Esophagus muscularis mucosa (tissue), 4 donors: ENCODE measurements at regions not wholly inside any gene's neighbourhood (a gene's known extent, or its start where the extent isn't known, plus 50 kb on each side); places are given as distances from the start of the nearest gene placed in this dataset.
"Not testable (repeated sequence)": the region's sequence is repeated elsewhere in the genome, so short reads cannot be mapped to it uniquely, and the experiment has no call there.

Source experiments
- DNase-seq: peaks from one replicate; pipeline ENCODE4 v3.0.0-alpha.2; 2017; ENCODE audit errors: extremely low spot score
- H3K27ac ChIP-seq, 4 donors: fragments of 200-600 bp; sonication (generic); replicated peaks in 1 of 4; 1 replicate in 3 of 4; 2 replicates in 1 of 4; pipeline ENCODE4 v1.5.1; 2016 to 2019; ENCODE audit warnings: mild to moderate bottlenecking in 1 of 4
- H3K27me3 ChIP-seq, 4 donors: fragments of 200-600 bp; sonication (generic); one replicate each; pipeline versions ENCODE4 v1.5.1 to v1.6.0; 2016 to 2019
- H3K36me3 ChIP-seq, 4 donors: fragments of 200-600 bp; sonication (generic); one replicate each; pipeline ENCODE4 v1.5.1; 2016 to 2019
- H3K4me1 ChIP-seq, 4 donors: fragments of 200-600 bp; sonication (generic); one replicate each; pipeline ENCODE4 v1.5.1; 2016 to 2019
- H3K4me3 ChIP-seq, 4 donors: fragments of 200-600 bp; sonication (generic); 1 replicate in 2 of 4; 2 replicates in 2 of 4; pipeline ENCODE4 v1.5.1; 2016 to 2019; ENCODE audit warnings: mild to moderate bottlenecking in 4 of 4, moderate library complexity in 1 of 4
- H3K9me3 ChIP-seq, 4 donors: fragments of 200-600 bp; sonication (generic); 1 replicate in 3 of 4; 2 replicates in 1 of 4; pipeline ENCODE4 v1.5.1; 2016 to 2019
- EP300 ChIP-seq: sonication (generic); formaldehyde crosslinking; IDR thresholded peaks from one replicate; pipeline ENCODE4 v1.6.1; 2017; ENCODE audit warnings: antibody characterized with exemption
- POLR2A ChIP-seq: fragments of 450-650 bp; IDR thresholded peaks from one replicate; pipeline ENCODE4 v1.6.1; 2017; ENCODE audit warnings: antibody characterized with exemption, moderate library complexity, mild to moderate bottlenecking, low read depth
- POLR2AphosphoS5 ChIP-seq, 2 donors: sonication (generic); formaldehyde crosslinking; IDR thresholded peaks; one replicate each; pipeline ENCODE4 v1.6.1; 2017; ENCODE audit warnings: antibody characterized with exemption in 2 of 2
- WGBS: methylation state at CpG from one replicate; pipeline ENCODE4 v1.1.5; 2018; 5-methylcytosine and 5-hydroxymethylcytosine counted together
- intact Hi-C: fragments of 100-400 bp; cut with DNase I; formaldehyde crosslinking; loops from one replicate; pipeline ENCODE4 v1.15.1; 2023
- TF ChIP-seq, protein P1 (sequence below), 3 experiments: fragments of 200-600 bp in 2 of 3; fragments of 450-650 bp in 1 of 3; sonication (generic) in 2 of 3; IDR thresholded peaks; one replicate each; pipeline ENCODE4 v1.5.1; 2017 to 2019; ENCODE audit warnings: antibody characterized with exemption in 3 of 3, mild to moderate bottlenecking in 2 of 3, moderate library complexity in 1 of 3

DNA sequence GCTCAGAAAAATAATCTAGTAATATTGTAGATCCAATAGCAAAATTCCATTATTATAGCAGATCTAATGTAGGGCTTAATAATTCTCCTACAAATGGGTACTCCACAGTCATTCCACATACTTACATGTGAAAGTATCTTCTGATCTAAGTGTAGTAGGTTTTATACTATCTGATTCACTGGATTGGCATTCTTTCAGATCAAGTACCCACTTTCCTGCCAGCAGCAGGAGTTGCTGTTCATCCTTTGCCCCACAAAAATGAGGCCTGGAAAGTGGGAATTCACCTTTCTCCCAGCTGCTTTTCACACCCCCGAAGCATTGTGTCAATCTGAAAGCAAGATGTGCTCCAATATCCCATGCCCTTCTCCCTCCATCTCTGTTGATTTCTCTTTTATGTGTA, 77.1 kb upstream of the RXFP1 start:
- no peak for DNase-seq
- H3K27me3 ChIP-seq = no peaks in the 10 kb centered on the region
- no peak overlapping the region for H3K27ac ChIP-seq
- WGBS = 64% methylated on average over 1 of the region's 1 CpG
- H3K4me1 ChIP-seq = no peaks in the 10 kb centered on the region
- TF ChIP-seq POLR2A = no peak
- no peak for TF ChIP-seq EP300
- TF ChIP-seq POLR2AphosphoS5 (IDR thresholded peaks at IDR 0.05) = no peak
- TF ChIP-seq, protein P1, sequence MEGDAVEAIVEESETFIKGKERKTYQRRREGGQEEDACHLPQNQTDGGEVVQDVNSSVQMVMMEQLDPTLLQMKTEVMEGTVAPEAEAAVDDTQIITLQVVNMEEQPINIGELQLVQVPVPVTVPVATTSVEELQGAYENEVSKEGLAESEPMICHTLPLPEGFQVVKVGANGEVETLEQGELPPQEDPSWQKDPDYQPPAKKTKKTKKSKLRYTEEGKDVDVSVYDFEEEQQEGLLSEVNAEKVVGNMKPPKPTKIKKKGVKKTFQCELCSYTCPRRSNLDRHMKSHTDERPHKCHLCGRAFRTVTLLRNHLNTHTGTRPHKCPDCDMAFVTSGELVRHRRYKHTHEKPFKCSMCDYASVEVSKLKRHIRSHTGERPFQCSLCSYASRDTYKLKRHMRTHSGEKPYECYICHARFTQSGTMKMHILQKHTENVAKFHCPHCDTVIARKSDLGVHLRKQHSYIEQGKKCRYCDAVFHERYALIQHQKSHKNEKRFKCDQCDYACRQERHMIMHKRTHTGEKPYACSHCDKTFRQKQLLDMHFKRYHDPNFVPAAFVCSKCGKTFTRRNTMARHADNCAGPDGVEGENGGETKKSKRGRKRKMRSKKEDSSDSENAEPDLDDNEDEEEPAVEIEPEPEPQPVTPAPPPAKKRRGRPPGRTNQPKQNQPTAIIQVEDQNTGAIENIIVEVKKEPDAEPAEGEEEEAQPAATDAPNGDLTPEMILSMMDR (IDR thresholded peaks at IDR 0.05) = no peak
- H3K9me3 ChIP-seq = no peaks in the 10 kb centered on the region
- no peak overlapping the region for H3K4me3 ChIP-seq
- no peaks in the 10 kb centered on the region for H3K36me3 ChIP-seq
- intact Hi-C loops = no loop called here

DNA sequence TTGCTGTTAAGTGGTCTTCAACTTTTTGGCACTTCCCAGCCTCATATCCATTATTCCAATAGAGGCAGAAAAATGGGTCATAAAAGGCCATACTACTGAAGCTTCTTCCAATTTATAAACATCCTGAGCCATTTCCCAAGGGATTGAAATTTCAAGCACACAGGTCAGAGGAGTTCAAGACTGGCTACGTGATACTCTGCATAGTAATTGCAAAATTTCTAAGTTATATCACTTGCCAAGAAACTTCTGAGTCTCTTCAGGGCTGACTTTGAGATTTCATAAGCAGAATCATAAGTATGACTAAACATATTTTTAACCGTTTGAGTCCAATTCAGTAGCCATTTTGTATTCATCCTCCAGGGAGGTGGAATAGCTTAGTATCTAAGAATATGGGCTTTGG, 75.6 kb upstream of the RXFP1 start:
- DNase-seq = no peak
- H3K27ac ChIP-seq = no peak overlapping the region
- no peak for TF ChIP-seq EP300
- TF ChIP-seq, protein P1 (IDR thresholded peaks at IDR 0.05) = no peak
- no peak for TF ChIP-seq POLR2AphosphoS5 (IDR thresholded peaks at IDR 0.05)
- no peak for TF ChIP-seq POLR2A
- H3K4me3 ChIP-seq = no peak overlapping the region
- 66% methylated on average over 2 of the region's 2 CpGs for WGBS
- intact Hi-C loops = no loop called here
- H3K9me3 ChIP-seq = no peaks in the 10 kb centered on the region
- H3K27me3 ChIP-seq = no peaks in the 10 kb centered on the region
- no peaks in the 10 kb centered on the region for H3K36me3 ChIP-seq
- no peaks in the 10 kb centered on the region for H3K4me1 ChIP-seq

DNA sequence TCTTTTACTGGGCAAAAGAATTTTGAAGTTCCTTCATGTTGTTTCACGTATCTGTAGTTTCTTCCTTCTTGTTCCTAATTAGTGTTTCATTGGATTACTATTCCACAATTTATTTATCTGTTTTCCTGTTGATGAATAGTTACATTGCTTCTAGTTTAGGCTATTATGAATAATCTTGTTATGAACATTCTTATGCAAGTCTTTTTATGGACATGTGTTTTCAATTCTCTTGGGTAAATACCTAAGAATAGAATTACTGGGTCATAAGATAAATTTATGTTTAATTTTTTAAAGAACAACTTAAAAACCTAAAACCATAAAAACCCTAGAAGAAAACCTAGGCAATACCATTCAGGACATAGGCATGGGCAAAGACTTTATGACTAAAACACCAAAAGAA, 70.9 kb upstream of the RXFP1 start:
- Histone ChIP-seq H3K27ac (no peak overlapping the region), H3K9me3 (no peaks in the 10 kb centered on the region), H3K4me3 (no peak overlapping the region), H3K4me1 (no peaks in the 10 kb centered on the region), H3K27me3 (no peaks in the 10 kb centered on the region), H3K36me3 (no peaks in the 10 kb centered on the region)
- intact Hi-C loops = no loop called here
- TF ChIP-seq POLR2AphosphoS5 (IDR thresholded peaks at IDR 0.05) (no peak), EP300 (no peak), POLR2A (no peak)
- TF ChIP-seq, protein P1 (IDR thresholded peaks at IDR 0.05) = no peak
- 49% methylated on average over 1 of the region's 1 CpG for WGBS
- DNase-seq = no peak

DNA sequence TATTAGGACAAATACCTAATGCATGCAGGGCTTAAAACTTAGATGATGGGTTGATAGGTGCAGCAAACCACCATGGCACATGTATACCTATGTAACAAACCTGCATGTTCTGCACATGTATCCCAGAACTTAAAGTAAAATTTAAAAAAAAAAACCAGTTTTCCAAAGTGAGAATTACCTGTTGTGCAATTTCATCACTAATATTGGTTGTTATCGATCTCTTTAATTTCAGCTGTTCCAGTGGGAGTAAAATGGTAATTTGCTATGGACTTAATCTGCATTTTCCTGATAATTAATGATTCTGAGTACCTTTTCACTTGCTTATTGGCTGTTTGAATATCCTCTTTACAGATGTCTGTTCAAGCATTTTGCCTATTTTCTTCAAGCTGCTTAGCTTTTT, 69.6 kb upstream of the RXFP1 start:
- H3K4me3 ChIP-seq, intact Hi-C loops, H3K9me3 ChIP-seq, H3K27me3 ChIP-seq, H3K36me3 ChIP-seq, DNase-seq, H3K27ac ChIP-seq, H3K4me1 ChIP-seq: not testable (repeated sequence)
- WGBS = 93% methylated on average over 1 of the region's 1 CpG

DNA sequence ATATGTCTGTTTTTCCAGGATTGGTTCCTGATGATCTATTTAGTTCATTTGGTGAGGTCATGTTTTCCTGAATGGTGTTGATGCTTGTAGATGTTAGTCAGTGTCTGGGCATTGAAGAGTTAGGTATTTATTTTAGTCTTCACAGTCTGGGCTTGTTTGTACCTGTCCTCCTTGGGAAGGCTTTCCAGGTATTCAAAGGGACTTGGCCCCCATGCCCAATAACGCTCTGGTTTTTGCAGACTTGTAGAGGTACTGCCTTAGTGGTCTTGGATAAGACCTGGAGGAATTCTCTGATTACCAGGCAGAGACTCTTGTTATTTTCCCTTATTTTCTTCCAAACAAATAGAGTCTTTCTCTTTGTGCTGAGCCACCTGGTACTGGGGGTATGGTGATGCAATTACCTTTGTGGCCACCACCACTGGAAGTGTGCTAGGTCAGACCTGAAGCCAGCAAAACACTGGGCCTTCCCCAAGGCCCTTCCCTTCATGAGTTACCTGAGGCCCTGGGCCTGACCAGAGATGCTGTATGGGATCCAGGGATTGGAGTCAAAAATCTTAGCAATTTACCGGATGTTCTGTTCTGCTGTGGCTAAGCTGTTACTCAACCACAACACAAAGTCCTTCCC, 63.3 kb upstream of the RXFP1 start:
- Histone ChIP-seq H3K4me3 (no peak overlapping the region), H3K27ac (no peak overlapping the region), H3K36me3 (no peaks in the 10 kb centered on the region), H3K4me1 (no peaks in the 10 kb centered on the region), H3K9me3 (no peaks in the 10 kb centered on the region), H3K27me3 (no peaks in the 10 kb centered on the region)
- DNase-seq = no peak
- no peak for TF ChIP-seq EP300
- TF ChIP-seq POLR2A = no peak
- 100% methylated on average over 2 of the region's 2 CpGs for WGBS
- intact Hi-C loops = no loop called here

DNA sequence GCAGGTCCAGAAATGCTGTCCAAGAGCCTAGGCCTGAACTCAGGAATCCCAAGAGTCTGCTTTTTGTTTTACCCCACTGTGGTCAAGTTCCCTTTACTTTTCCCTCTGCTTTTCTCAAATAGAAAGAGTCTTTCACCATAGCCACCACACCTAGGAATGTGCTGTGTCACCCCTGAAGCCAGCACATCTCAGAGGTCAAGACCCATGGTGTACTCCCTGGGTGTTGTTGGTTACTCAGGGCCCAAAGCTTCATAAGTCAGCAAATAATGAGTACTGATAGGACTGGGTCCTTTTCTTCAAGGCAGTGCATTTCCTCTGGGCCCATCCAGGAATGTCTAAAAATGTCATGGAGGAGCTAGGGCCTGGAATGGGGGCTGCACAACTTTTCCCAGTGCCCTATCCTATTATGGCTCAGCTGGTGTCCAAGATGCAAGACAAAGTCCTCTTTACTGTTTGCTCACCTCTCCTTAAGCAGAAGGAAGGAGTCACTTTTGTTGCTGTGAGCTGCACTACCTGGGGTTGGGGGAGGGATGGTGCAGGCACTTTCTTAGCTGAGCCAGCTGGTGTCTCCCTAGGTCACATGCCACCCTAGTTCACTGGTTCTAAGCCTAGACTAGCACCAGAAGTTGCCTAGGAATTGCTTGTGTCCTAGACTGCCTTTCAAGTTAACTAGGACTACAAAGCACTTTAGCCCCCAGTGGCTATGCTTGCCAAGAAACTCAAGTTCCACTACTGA, 62.4 kb upstream of the RXFP1 start:
- H3K36me3 ChIP-seq = no peaks in the 10 kb centered on the region
- no peaks in the 10 kb centered on the region for H3K4me1 ChIP-seq
- no peak for TF ChIP-seq POLR2A
- TF ChIP-seq, protein P1 (IDR thresholded peaks at IDR 0.05) = no peak
- TF ChIP-seq POLR2AphosphoS5 (IDR thresholded peaks at IDR 0.05) = no peak
- TF ChIP-seq EP300 = no peak
- intact Hi-C loops = no loop called here
- no peaks in the 10 kb centered on the region for H3K9me3 ChIP-seq
- DNase-seq = no peak
- H3K27me3 ChIP-seq = no peaks in the 10 kb centered on the region
- H3K4me3 ChIP-seq = no peak overlapping the region
- no peak overlapping the region for H3K27ac ChIP-seq
